NOMO-1 (cell line): ENCODE measurements at regions not wholly inside any gene's neighbourhood (a gene's known extent, or its start where the extent isn't known, plus 50 kb on each side); places are given as distances from the start of the nearest gene placed in this dataset.

ENCODE experiments used
- DNase-seq, 2 experiments: peaks; one replicate each; lab custom pipeline; 2025; ENCODE audit not compliant: unreplicated experiment in 2 of 2; lab: John Stamatoyannopoulos, UW

GRCh38 chr19:41495589-41495988 lies 52.6 kb downstream of the ERICH4 start:
- DNase-seq, result no peak

GRCh38 chr19:41499899-41500298 lies 56.9 kb downstream of the ERICH4 start:
- no peak for DNase-seq

GRCh38 chr19:41500443-41500842 lies 57.5 kb downstream of the ERICH4 start:
- no peak for DNase-seq

GRCh38 chr19:41501854-41502253 lies 58.9 kb downstream of the ERICH4 start:
- DNase-seq, result no peak

- DNase-seq, result no peak
Measured at GRCh38 chr19:41505105-41505504, 62.1 kb downstream of the ERICH4 start.

GRCh38 chr19:41510484-41510883 lies 65.5 kb upstream of the CEACAM21 start:
- no peak for DNase-seq

GRCh38 chr19:41511628-41512027 lies 64.3 kb upstream of the CEACAM21 start:
- DNase-seq, result no peak

- no peak for DNase-seq
Measured at GRCh38 chr19:41515015-41515652, 60.8 kb upstream of the CEACAM21 start.

GRCh38 chr19:41516292-41517171 lies 59.4 kb upstream of the CEACAM21 start:
- DNase-seq, result peak; percentile 47 to 65

GRCh38 chr19:41518141-41518540 lies 57.8 kb upstream of the CEACAM21 start:
- no peak for DNase-seq

GRCh38 chr19:41521138-41521930 lies 54.6 kb upstream of the CEACAM21 start:
- peak; percentile 39 to 86 for DNase-seq

GRCh38 chr19:41521931-41522555 lies 53.9 kb upstream of the CEACAM21 start:
- DNase-seq, result peak; percentile 17 to 19

- peak in 1 of 2 experiments; percentile 34 for DNase-seq
Measured at GRCh38 chr19:41525989-41526388, 50.0 kb upstream of the CEACAM21 start.
